BJ (cell line): ENCODE measurements at regions not wholly inside any gene's neighbourhood (a gene's known extent, or its start where the extent isn't known, plus 50 kb on each side); places are given as distances from the start of the nearest gene placed in this dataset.

ENCODE experiments used
- CTCF ChIA-PET: fragments of 350-600 bp; formaldehyde crosslinking; extraction: SDS; loops from one replicate; lab custom pipeline; 2021; ENCODE audit warnings: antibody characterized with exemption, inconsistent platforms; lab: Yijun Ruan, JAX
- POLR2A ChIA-PET: fragments of 300-600 bp; sonication (Branson Sonifier 250); formaldehyde crosslinking; extraction: SDS; loops from one replicate; lab custom pipeline; 2021; ENCODE audit warnings: antibody characterized with exemption; lab: Charles Lee
- DNase-seq: peaks from one replicate; pipeline ENCODE4 v3.0.0-alpha.2; 2011; ENCODE audit warnings: low read depth
- H3K27me3 ChIP-seq: 2 replicates; pipeline ENCODE4 v1.6.0; 2011; ENCODE audit warnings: low read length; ENCODE audit not compliant: control insufficient read depth, insufficient read depth
- H3K36me3 ChIP-seq: 2 replicates; pipeline ENCODE4 v1.5.1; 2011; ENCODE audit warnings: low read length; ENCODE audit not compliant: control insufficient read depth, insufficient read depth
- H3K4me3 ChIP-seq: 2 replicates; pipeline ENCODE4 v1.5.1; 2011; ENCODE audit warnings: low read depth, mild to moderate bottlenecking, control low read depth, low read length
- CTCF ChIP-seq: IDR thresholded peaks from 2 replicates; pipeline ENCODE4 v1.5.1; 2011; ENCODE audit warnings: low read depth, mild to moderate bottlenecking, control low read depth, inconsistent platforms, low read length, moderate library complexity; ENCODE audit not compliant: insufficient read depth

- POLR2A ChIA-PET = no interaction called here
- H3K4me3 ChIP-seq = no peak overlapping the region
- no peak for DNase-seq
- no peak for TF ChIP-seq CTCF
- no peaks in the 10 kb centered on the region for H3K36me3 ChIP-seq
- CTCF ChIA-PET = interaction anchor here (0.6 kb wide), 1 partner anchor 250 kb away, joined by 3 read pairs; no protein-coding TSS in a partner anchor
- 0 out of 2 replicates have a peak, but pooled peaks cover 2% of the 10 kb centered on the region for H3K27me3 ChIP-seq
Observed at GRCh38 chr1:86296305-86297205, 99.6 kb downstream of the ODF2L start.

- H3K27me3 ChIP-seq = no peaks in the 10 kb centered on the region
- H3K36me3 ChIP-seq = no peaks in the 10 kb centered on the region
- H3K4me3 ChIP-seq = no peak overlapping the region
- CTCF ChIA-PET = no interaction called here
- no peak for TF ChIP-seq CTCF
- POLR2A ChIA-PET = no interaction called here
- DNase-seq = no peak
Observed at GRCh38 chr1:86289746-86290145, 106.4 kb downstream of the ODF2L start.

- TF ChIP-seq CTCF = no peak
- no peak for DNase-seq
- Histone ChIP-seq H3K36me3 (no peaks in the 10 kb centered on the region), H3K27me3 (no peaks in the 10 kb centered on the region), H3K4me3 (no peak overlapping the region)
- ChIA-PET CTCF (no interaction called here), POLR2A (no interaction called here)
Observed at GRCh38 chr1:86289161-86289560, 107.0 kb downstream of the ODF2L start.

- H3K36me3 ChIP-seq = no peaks in the 10 kb centered on the region
- TF ChIP-seq CTCF = no peak
- H3K27me3 ChIP-seq = no peaks in the 10 kb centered on the region
- ChIA-PET POLR2A (no interaction called here), CTCF (no interaction called here)
- no peak for DNase-seq
- no peak overlapping the region for H3K4me3 ChIP-seq
Observed at GRCh38 chr1:86288586-86289147, 107.5 kb downstream of the ODF2L start.

- TF ChIP-seq CTCF = no peak
- no peak for DNase-seq
- ChIA-PET POLR2A (no interaction called here), CTCF (no interaction called here)
- Histone ChIP-seq H3K36me3 (no peaks in the 10 kb centered on the region), H3K27me3 (no peaks in the 10 kb centered on the region), H3K4me3 (no peak overlapping the region)
Observed at GRCh38 chr1:86285796-86286195, 110.3 kb downstream of the ODF2L start.
